Astrocyte (in vitro differentiated cells and primary cell): ENCODE measurements at regions not wholly inside any gene's neighbourhood (a gene's known extent, or its start where the extent isn't known, plus 50 kb on each side); places are given as distances from the start of the nearest gene placed in this dataset.

Source experiments
- DNase-seq: peaks from one replicate; pipeline ENCODE4 v3.0.0-alpha.2; 2010; ENCODE audit warnings: low read depth
- FAIRE-seq: peaks from 2 replicates; lab custom pipeline; 2011; peaks lifted over from hg19 to GRCh38; lab: Jason Lieb, UNC
- H2AFZ ChIP-seq: 2 replicates; pipeline ENCODE4 v1.6.0; 2012; ENCODE audit warnings: low read depth, low read length, inconsistent platforms
- H3K27ac ChIP-seq: 2 replicates; pipeline ENCODE4 v1.5.1; 2011; ENCODE audit warnings: low read depth, low read length, inconsistent platforms
- H3K27me3 ChIP-seq: 2 replicates; pipeline ENCODE4 v1.6.0; 2011; ENCODE audit warnings: low read length, inconsistent platforms; ENCODE audit not compliant: insufficient read depth
- H3K36me3 ChIP-seq: 2 replicates; pipeline ENCODE4 v1.5.1; 2011; ENCODE audit warnings: low read length, inconsistent platforms; ENCODE audit not compliant: insufficient read depth
- H3K4me1 ChIP-seq: 2 replicates; pipeline ENCODE4 v1.5.1; 2011; ENCODE audit warnings: low read length, inconsistent platforms; ENCODE audit not compliant: insufficient read depth
- H3K4me2 ChIP-seq: 2 replicates; pipeline ENCODE4 v1.6.0; 2012; ENCODE audit warnings: low read length, inconsistent platforms
- H3K4me3 ChIP-seq: 2 replicates; pipeline ENCODE4 v1.5.1; 2011; ENCODE audit warnings: low read depth, mild to moderate bottlenecking, low read length, inconsistent platforms; ENCODE audit not compliant: insufficient read depth
- H3K79me2 ChIP-seq: 2 replicates; pipeline ENCODE4 v1.6.0; 2012; ENCODE audit warnings: mild to moderate bottlenecking, low read length, inconsistent platforms; ENCODE audit not compliant: insufficient read depth
- H3K9ac ChIP-seq: 2 replicates; pipeline ENCODE4 v1.6.0; 2012; ENCODE audit warnings: mild to moderate bottlenecking, low read length, inconsistent platforms
- H3K9me3 ChIP-seq: 2 replicates; pipeline ENCODE4 v1.5.1; 2012; ENCODE audit warnings: low read depth, mild to moderate bottlenecking, low read length, inconsistent platforms; ENCODE audit not compliant: insufficient read depth
- H4K20me1 ChIP-seq: 2 replicates; pipeline ENCODE4 v1.6.0; 2012; ENCODE audit warnings: low read length, inconsistent platforms; ENCODE audit not compliant: insufficient read depth
- H3K27ac Mint-ChIP-seq: one replicate; pipeline ENCODE4 v1.8.0; 2021; ENCODE audit warnings: mild to moderate bottlenecking, mixed read lengths; ENCODE audit not compliant: unreplicated experiment
- H3K27me3 Mint-ChIP-seq: one replicate; pipeline ENCODE4 v1.8.0; 2021; ENCODE audit warnings: low read depth, mixed read lengths; ENCODE audit not compliant: unreplicated experiment
- H3K36me3 Mint-ChIP-seq: one replicate; pipeline ENCODE4 v1.8.0; 2021; ENCODE audit warnings: low read depth, mixed read lengths; ENCODE audit not compliant: unreplicated experiment
- H3K4me1 Mint-ChIP-seq: one replicate; pipeline ENCODE4 v1.8.0; 2021; ENCODE audit warnings: low read depth, mixed read lengths; ENCODE audit not compliant: unreplicated experiment
- H3K4me3 Mint-ChIP-seq: one replicate; pipeline ENCODE4 v1.8.0; 2021; ENCODE audit warnings: mild to moderate bottlenecking, moderate library complexity, mixed read lengths; ENCODE audit not compliant: unreplicated experiment
- H3K9me3 Mint-ChIP-seq: one replicate; pipeline ENCODE4 v1.8.0; 2021; ENCODE audit warnings: mild to moderate bottlenecking, mixed read lengths; ENCODE audit not compliant: unreplicated experiment
- EZH2 ChIP-seq: IDR thresholded peaks from 2 replicates; pipeline ENCODE4 v1.6.1; 2012; ENCODE audit warnings: mild to moderate bottlenecking, low read length, inconsistent platforms; ENCODE audit not compliant: insufficient read depth
- TF ChIP-seq, protein P1 (sequence below): IDR thresholded peaks from 2 replicates; pipeline ENCODE4 v1.5.1; 2011; ENCODE audit warnings: low read depth, mild to moderate bottlenecking, inconsistent platforms, low read length, moderate library complexity; ENCODE audit not compliant: insufficient read depth

- peak overlapping the region; percentile 94 for H3K9ac ChIP-seq
- H3K27me3 ChIP-seq = no peaks in the 10 kb centered on the region
- FAIRE-seq = no peak
- TF ChIP-seq EZH2 = no peak
- TF ChIP-seq, protein P1, sequence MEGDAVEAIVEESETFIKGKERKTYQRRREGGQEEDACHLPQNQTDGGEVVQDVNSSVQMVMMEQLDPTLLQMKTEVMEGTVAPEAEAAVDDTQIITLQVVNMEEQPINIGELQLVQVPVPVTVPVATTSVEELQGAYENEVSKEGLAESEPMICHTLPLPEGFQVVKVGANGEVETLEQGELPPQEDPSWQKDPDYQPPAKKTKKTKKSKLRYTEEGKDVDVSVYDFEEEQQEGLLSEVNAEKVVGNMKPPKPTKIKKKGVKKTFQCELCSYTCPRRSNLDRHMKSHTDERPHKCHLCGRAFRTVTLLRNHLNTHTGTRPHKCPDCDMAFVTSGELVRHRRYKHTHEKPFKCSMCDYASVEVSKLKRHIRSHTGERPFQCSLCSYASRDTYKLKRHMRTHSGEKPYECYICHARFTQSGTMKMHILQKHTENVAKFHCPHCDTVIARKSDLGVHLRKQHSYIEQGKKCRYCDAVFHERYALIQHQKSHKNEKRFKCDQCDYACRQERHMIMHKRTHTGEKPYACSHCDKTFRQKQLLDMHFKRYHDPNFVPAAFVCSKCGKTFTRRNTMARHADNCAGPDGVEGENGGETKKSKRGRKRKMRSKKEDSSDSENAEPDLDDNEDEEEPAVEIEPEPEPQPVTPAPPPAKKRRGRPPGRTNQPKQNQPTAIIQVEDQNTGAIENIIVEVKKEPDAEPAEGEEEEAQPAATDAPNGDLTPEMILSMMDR = no peak
- Mint-ChIP-seq H3K4me1 (peaks cover 44% of the 10 kb centered on the region), H3K4me3 (peak overlapping the region; percentile 82), H3K36me3 (peaks cover 2% of the 10 kb centered on the region), H3K27ac (peak overlapping the region; percentile 99), H3K9me3 (no peaks in the 10 kb centered on the region), H3K27me3 (no peaks in the 10 kb centered on the region)
- H2AFZ ChIP-seq = no peak overlapping the region
- H3K4me2 ChIP-seq = peak overlapping the region; percentile 84
- H3K4me1 ChIP-seq = peaks cover 55% of the 10 kb centered on the region
- no peak for DNase-seq
- no peaks in the 10 kb centered on the region for H3K9me3 ChIP-seq
- peaks cover 29% of the 10 kb centered on the region for H3K79me2 ChIP-seq
- peak overlapping the region; percentile 54 for H3K4me3 ChIP-seq
- H4K20me1 ChIP-seq = no peaks in the 10 kb centered on the region
- no peaks in the 10 kb centered on the region for H3K36me3 ChIP-seq
- peak overlapping the region; percentile 100 for H3K27ac ChIP-seq
These were observed 130.9 kb downstream of the C9orf50 start for GRCh38 chr9:129489838-129490582.

DNA sequence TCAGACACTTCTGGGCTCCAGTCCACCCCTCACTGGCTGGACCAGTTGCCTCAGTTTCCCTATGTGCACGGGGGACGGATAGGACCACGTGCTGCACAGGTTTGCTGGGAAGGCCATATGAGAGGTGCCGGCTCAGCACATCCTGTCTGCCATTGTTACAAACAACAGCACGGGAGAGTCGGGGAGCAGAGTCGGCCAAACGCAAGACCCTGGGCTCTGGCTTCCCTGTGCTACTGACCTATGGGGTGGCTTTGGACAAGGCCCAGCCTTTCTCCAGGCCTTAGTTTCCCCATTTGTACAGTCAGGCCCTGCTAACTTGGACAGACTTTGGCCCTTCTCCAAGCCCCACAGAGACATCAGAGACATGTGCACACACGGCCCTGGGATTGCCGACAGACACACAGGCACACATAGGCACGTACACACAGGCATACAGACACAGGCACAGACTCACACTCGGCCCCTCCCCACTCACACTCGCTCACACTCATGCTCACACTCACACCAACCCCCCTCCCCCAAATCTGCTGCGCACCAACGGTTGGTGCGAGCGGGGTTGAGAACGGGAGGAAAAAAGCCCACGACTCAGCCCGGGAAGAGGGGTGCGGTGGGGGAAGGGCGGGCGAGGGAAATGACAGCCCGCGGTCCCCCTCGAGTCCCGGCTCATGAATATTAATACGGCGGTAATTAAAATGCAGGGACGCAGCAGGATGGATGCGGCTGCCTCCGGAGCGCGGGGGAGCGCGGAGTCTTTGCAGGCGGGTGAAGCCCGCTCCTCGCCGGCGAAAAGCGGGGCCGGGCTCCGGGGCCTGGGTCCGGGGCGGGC is 133.0 kb downstream of the C9orf50 start:
- Histone ChIP-seq H3K4me3 (peak overlapping the region; percentile 37), H3K36me3 (no peaks in the 10 kb centered on the region), H3K27me3 (no peaks in the 10 kb centered on the region), H3K79me2 (peaks cover 29% of the 10 kb centered on the region), H3K4me1 (peaks cover 70% of the 10 kb centered on the region), H4K20me1 (no peaks in the 10 kb centered on the region), H3K27ac (peak overlapping the region; percentile 100), H2AFZ (peak overlapping the region; percentile 19), H3K4me2 (peak overlapping the region; percentile 82), H3K9ac (peak overlapping the region; percentile 90), H3K9me3 (no peaks in the 10 kb centered on the region)
- Mint-ChIP-seq H3K9me3 (no peaks in the 10 kb centered on the region), H3K36me3 (no peaks in the 10 kb centered on the region), H3K4me1 (peaks cover 39% of the 10 kb centered on the region), H3K4me3 (peak overlapping the region; percentile 80), H3K27ac (peak overlapping the region; percentile 100), H3K27me3 (no peaks in the 10 kb centered on the region)
- FAIRE-seq (no peak), DNase-seq (peak; percentile 55)
- no peak for TF ChIP-seq EZH2
- TF ChIP-seq, protein P1 = no peak
